GM21526 (cell line): ENCODE measurements at regions not wholly inside any gene's neighbourhood (a gene's known extent, or its start where the extent isn't known, plus 50 kb on each side); places are given as distances from the start of the nearest gene placed in this dataset.
"Not testable (repeated sequence)": the region's sequence is repeated elsewhere in the genome, so short reads cannot be mapped to it uniquely, and the experiment has no call there.

Source experiments
- ATAC-seq: cut with Tn5 transposase; IDR thresholded peaks from one replicate; pipeline ENCODE4 v1.9.1; 2021; ENCODE audit warnings: moderate library complexity; ENCODE audit not compliant: unreplicated experiment, low FRiP score

DNA sequence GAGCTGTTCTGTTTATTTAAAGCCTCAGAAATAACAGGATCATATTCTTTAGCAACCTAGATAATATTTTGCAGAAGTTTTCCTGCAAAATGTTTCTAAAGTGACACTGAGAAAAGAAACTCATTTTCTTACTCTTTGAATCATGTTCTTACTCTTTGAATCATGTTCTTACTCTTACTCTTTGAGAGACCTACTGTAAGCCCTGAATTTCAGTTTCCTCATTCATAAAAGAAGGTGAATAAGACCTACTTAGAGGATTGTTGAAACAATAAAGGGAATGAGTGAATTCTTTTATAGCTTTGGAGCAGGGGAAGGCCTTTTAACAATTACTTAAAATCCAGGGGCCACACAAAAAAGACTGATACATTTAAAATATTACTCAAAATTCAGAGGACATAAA lies 221.7 kb upstream of the CMC1 start:
- ATAC-seq = no peak

DNA sequence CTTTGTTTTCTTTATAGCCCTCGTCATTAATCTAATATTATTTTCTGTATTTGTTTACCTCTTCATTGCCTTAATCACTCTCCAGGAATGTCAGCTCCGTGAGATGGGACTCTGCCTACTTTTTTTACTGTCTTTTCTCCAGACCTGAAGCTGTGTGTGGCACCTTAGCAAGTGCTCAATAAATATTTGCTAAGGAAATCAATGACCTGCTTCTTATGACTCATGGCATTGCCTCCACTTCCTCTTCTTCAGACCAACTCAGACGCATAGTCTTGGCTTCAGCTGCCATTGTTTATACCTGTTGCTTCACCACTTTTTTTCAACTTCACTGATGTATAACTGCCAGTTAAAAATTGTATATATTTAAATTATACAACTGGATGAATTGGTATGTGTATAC lies 218.5 kb upstream of the CMC1 start:
- no peak for ATAC-seq

DNA sequence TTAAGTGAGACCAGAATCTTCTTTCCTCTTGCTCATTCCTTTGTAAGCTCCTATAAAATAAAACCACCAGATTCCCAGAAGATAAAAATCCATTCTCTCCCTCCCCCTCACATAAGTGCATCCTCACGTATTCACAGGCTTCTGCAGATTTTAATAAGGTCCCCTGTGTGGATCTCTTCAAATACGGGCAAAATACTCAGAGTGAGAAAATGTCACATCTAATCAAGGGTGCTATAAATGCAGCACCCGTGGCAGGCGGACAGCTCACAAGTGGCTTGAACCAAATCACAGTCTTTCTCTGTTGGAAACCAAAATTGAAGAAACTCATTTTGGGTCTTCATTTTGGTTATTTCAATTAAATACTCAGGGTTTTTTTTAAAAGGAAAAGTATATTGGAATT lies 212.9 kb upstream of the CMC1 start:
- no peak for ATAC-seq

DNA sequence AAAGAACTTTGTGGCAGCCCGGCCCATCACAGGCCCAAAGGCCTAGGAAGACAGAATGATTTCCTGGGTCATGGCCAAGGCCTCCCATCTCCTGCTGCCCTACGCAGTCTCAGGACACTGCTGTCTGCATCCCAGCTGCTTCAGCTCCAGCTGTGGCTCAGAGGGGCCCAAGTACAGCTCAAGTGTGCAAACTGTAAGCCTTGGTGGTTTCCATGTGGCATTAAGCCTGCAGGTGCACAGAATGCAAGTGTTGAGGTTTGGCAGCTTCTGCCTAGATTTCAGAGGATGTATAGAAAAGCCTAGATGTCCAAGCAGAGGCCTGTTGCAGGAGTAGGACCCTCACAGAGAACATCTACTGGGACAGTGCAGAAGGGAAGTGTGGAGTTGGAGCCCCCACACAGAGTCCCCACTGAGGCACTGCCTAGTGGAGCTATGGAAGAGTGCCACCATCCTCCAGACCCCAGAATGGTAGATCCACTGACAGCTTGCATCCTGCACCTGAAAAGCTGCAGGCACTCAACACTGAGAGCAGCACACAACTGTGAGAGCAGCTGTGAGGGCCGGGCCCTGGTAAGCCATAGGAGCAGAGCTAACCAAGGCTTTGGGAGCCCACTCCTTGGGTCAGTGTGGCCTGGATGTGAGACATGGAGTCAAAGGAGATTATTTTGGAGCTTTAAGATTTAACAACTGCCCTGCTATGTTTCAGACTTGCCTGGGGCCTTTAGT lies 208.2 kb upstream of the CMC1 start:
- no peak for ATAC-seq

DNA sequence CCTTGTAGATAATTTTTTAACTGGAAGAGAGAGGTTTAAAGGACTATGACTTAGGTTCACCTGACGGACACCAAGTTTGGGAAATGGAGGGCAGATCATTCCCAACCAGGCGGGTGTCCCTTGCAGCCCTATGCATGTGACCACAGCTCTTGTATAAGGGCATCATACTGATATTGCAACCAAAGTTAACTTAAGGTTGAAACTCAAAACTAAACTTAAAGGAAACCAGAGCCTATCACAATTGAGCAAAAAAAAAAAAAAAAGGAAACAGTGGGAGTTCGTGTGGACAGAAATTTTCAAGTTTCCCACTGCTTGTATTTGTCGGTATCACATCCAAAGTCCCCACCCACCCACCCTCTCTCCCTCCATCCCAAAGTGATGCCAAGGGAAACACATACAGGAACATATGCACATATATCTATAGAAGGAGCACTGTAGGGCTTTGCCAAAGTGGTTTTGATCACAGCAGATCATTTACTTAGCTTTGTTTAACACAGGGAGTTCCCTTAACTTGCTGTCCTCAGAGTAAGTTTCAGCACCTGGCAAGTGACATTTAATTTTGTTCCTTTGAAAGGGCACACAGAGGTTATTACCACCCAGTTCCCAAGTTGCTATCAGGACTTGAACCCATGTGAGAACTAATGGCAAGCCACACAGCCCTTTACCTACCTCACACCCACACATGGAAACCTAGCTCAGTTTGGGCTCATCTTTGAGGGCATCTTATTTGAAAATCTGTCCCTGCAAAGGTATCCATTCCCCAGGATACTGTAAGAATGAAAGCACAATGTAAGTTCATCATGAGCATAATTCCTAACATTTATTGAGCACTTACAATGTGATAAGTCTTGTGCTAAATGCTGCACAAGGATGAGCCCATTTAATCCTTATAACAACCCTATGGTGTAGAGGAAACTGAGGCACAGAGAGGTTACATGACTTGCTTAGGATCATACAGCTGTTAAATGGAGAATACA lies 204.5 kb upstream of the CMC1 start:
- ATAC-seq = no peak

DNA sequence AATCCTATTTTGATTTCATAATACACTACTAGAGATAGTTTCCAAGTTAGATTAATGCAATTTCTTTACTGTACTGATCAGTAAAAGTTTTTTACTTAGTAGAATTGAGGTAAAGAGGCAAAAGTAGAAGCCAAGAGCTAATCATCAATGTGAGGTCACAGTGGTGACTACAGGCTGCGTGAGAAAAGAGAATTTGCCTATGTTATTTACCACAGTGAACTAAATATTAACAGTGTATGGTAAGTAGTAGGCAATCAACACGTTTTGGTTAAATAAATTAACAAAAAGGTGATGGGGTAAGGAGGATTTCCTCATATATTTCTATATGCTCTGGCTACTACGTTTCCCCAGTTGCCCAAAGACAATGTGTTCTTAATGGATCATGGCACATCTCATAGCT lies 202.2 kb upstream of the CMC1 start:
- ATAC-seq = no peak

DNA sequence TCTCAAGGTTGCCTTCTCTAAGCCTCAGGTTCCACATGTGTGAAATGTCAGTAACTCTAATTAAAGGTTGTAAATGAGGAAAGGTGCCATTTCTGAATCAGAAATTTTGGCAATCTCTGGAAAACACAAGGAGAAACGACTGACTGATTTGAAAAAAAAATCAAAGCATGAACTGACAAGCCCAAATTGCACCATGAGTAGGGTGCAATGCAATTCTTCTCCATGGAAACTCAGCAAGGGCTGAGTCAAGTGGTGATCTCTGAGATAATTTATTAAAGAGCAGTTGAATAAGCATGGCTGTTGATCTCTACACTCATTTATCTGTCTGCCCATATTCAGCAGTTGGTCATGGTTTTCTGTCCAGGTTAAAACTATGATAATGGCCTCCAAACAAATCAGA lies 201.6 kb upstream of the CMC1 start:
- no peak for ATAC-seq

DNA sequence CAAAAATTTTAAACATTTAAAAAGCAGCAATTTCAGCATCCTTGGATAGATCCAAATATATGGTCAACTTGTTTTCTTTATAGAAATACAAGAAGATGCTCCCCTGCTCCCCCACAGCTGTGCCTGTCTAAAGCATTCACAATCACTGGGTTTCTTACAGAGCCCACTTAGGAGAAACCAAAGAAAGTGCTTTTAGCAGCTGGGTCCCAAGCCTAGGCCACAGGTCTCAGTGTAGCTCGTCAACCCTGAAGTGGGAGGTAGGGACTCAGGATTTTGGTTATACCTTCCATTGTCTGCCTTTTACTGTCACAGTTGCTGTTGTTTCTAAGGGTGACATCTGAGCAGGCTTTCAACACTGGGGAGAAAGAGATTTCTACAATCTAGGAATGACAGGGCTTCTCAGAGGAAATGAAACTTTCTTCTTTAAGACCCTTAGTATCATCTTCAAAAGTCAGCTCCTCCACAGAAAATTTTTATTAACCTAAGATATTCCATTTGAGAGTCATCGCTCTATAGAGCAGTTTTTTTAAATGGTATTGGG lies 199.3 kb upstream of the CMC1 start:
- no peak for ATAC-seq

DNA sequence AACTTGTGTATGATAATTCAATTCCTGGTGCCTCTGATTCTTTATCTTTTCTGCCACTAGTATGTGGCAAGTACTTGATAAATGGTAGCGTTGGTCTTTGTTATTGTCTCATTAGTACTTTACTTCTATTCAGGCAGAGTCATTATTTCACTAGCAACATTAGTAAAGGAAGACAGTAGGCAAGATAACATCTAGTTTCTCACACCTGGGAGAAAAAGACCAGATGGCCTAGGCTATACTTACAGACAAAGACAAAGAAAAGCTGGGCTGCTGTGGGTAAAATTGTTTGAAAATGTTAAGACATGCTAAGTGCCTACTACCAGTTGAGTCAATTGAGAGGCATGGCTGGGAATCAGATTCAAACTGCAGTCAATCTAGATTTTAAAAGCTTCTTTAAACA lies 198.7 kb upstream of the CMC1 start:
- no peak for ATAC-seq

DNA sequence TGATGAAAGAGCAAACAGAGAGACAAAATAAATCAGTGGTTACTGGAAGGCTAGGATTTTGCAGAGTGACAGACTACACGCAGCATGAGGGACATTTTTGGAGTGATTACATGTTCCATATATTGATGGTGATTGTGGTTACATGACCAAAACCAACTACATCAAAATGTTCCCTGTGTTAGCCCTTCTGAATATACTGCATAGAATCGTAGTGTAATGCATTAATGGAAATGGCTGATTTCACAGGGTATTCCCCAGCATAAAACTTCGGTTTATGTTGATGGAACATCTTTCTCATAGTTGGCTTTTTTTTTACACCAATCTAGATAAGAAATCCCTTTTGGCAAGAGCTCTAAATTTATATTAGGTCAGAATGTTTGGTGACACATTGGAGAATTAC lies 191.3 kb upstream of the CMC1 start:
- ATAC-seq = no peak

DNA sequence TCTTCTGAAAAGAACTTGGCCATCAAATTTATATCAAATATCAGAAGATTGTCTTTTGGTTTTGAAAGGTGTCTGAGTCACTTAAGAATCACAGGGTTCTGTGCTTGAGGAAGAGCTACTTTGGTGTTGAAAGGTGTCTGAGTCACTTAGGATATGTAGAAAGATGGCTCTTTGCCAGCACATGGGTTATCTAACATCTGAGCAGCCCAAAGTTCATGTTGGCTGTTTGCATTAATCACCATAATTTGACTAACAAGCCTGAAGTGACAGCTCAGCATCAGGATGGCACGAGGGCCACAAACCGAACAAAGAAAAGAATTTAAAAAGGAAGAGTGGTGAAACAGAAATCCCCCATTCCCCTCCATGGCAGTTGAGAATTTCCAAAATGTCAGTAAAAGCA lies 190.5 kb upstream of the CMC1 start:
- no peak for ATAC-seq

DNA sequence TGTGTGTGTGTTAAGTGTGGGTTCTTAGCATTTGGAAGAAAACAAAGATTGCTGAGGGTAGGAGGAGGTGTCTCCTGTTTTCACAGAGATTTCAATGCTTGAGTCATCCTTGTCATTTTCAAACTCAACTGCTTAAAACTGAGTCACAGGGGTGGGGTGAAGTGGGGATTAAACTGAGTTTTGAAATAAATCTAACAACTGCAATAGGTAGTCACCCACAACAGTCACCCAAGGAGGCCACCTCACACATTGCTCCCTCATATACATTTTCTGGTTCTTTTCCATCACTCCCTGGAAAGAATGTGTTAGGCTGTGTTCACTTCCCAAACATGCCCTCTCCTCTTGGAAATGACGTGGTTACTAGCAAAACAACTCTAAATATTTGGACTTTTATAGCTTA lies 187.7 kb upstream of the CMC1 start:
- ATAC-seq = no peak

DNA sequence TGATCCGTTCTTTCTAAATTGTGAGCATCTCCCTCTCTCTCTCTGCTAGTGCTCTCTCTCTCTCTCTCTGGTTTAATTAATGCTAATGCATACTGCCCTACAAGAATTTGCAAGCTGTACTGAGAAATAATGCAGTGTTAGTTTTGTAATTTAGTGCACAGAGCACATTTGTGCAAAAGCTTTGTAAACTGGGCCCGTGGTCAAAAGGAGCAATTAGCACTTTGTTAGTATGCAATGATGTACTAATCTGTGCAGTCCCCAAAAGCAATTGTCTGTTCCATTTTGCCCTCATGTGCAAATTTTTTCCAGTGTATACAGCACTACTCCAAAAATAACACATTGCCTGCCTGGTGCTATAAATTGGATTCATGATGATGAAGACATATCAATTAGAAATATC lies 184.6 kb upstream of the CMC1 start:
- ATAC-seq = no peak

DNA sequence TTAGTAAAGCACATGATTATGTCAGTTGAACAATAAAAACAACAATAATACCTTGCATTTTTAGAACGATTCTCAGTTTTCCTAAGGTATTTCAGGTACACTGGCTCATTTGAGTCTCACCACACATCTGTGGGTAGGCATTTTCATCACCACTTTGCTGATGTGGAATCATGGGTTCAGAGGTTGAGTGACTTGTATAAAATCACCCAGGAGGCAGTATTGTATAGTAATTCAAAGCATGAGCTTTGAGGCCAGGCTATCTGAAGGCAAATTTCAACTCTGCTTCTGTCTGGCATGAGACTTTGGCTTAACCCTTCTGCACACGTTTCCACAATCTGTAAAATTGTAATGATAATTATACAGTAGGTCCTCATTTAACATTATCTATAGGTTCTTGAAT lies 183.9 kb upstream of the CMC1 start:
- no peak for ATAC-seq

DNA sequence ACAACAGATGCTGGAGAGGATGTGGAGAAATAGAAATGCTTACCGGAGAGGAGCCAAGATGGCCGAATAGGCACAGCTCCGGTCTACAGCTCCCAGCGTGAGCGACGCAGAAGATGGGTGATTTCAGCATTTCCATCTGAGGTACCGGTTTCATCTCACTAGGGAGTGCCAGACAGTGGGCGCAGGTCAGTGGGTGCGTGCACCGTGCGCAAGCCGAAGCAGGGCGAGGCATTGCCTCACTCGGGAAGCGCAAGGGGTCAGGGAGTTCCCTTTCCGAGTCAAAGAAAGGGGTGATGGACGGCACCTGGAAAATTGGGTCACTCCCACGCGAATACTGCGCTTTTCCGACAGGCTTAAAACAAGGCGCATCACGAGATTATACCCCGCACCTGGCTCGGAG lies 182.2 kb upstream of the CMC1 start:
- ATAC-seq = not testable (repeated sequence)

DNA sequence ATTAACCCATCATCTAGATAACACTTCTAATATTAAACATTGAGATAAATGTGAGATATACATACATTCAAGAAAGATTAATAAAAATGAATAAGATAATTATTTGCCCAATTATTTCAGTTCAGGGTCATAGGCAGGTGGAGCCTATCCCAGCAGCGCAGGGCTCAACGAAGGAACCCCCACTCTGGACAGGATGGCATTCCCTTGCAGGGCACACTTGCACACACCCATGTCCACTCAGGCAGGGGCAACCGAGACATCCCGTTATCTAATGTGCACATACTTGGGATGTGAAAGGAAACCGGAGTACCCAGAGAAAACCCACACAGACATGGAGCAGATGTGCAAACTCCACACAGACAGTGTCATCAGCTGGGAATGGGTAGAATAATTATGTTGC lies 175.4 kb upstream of the CMC1 start:
- no peak for ATAC-seq

DNA sequence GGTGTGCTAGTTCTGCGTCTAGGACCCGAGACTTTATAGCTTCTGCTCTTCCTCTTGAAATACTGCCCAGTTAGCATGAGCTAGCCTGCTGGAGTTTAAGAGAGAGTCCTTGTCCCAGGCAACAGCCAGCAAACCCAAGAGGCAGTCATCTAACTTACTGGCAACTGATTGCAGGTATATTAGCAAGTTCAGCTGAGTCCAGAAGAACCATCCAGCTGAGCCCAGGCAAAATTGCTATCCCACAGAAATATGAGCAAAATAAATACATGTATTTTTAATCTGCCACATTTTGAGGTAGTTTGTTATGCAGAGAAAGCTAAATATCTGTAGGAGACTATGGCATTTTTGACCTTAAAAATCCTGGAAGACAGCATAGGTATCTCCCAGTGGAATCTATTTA lies 174.4 kb upstream of the CMC1 start:
- no peak for ATAC-seq

DNA sequence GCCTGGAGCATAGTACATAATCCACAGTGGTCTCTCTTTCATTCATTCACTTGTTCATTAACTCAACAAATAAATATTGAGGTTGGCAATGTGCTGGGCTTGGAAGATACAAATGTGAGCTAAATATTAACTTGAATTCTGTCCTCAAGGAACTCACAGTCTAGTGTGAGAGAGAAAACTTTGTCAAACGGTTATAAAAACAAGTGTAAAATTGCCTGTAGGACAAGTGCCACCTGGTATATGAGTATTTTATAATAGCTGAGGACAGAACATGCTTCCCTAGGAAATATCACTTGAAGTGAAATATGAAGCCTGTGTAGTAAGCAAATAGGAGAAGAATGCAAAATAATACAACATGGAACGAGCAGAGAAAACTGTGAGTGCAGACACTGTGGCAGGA lies 173.1 kb upstream of the CMC1 start:
- no peak for ATAC-seq

DNA sequence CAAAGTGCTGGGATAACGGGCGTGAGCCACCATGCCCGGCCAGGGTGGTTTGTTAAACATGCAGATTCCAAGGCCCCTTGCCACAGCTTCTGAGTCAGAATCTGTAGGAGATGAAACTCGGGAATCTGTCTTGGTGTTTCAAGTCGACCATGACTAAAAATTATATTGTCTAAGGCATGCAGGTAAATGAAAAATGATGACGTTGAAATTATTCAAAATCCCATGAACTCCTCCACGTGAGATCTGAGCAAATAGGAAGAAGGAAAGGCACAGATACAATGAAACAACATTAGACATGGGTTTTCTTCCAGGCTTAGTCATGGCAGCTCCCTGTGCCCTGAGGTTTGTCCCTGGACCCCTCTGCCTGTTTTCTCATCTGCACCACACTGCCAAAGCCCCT lies 172.0 kb upstream of the CMC1 start:
- ATAC-seq = no peak

DNA sequence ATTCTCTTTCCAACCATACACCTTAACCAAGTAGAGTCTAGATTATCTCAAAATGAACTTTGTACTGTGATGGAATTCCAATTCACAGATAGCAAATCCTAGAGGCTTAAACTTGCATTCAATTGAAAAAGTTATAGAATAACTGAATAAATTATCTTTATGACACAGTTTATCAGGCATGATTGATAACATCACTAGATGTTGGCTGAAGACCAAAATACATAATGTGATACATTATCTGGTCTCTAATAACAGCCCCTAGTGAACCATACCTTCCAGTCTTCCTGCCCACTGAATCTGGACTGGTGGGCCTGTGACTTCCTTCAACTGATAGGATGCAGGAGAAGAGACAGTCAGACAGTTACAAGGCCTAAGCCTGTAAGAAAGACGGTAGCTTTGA lies 165.2 kb upstream of the CMC1 start:
- no peak for ATAC-seq

DNA sequence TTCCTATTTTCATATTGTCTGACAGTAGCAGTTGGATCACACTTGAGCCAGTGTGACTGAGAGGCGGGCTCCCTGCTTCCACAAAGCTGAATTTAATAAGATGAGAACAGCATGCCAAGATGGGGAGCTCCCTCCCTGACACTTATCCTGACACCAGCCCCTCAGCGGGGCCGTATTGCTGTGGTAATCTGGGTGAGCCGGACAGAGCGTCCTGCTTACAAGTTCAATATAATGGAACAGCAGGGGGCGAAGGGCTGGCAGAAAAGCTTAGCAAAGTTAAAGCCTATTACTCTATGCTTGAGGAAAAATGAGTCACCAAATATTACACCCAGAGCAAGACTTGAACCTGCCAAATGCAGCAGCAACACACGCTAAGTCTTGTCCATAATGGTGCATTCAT lies 163.8 kb upstream of the CMC1 start:
- no peak for ATAC-seq

DNA sequence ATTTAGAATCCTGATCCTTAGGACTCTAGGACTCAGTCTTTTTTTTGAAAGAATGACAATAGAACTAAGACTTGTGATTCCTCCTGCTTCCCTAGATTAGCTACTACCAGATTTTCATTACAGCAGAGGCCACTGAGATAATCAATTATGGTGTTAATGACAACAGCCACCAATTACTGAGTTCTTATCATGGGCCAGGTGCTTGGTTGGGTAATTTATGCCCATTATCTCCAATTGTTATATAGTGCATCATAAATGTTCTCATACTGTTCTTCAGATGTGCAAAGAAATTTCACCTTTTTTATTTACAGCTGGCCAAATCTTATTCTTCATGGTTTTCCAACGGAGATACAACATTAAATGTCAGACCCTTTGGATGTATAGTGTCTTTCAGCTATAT lies 162.9 kb upstream of the CMC1 start:
- no peak for ATAC-seq
